NCI-H2227 (cell line): ENCODE measurements at regions not wholly inside any gene's neighbourhood (a gene's known extent, or its start where the extent isn't known, plus 50 kb on each side); places are given as distances from the start of the nearest gene placed in this dataset.
"Not testable (repeated sequence)": the region's sequence is repeated elsewhere in the genome, so short reads cannot be mapped to it uniquely, and the experiment has no call there.

Experiments
- DNase-seq: peaks from one replicate; lab custom pipeline; 2025; ENCODE audit not compliant: unreplicated experiment; lab: John Stamatoyannopoulos, UW

GRCh38 chr7:113320419-113320818 is 202.1 kb upstream of the SMIM30 start:
- DNase-seq, result no peak

GRCh38 chr7:113314594-113314993 is 196.2 kb upstream of the SMIM30 start:
- DNase-seq, result no peak

GRCh38 chr7:113308399-113308798 is 190.0 kb upstream of the SMIM30 start:
- DNase-seq, result no peak

DNA sequence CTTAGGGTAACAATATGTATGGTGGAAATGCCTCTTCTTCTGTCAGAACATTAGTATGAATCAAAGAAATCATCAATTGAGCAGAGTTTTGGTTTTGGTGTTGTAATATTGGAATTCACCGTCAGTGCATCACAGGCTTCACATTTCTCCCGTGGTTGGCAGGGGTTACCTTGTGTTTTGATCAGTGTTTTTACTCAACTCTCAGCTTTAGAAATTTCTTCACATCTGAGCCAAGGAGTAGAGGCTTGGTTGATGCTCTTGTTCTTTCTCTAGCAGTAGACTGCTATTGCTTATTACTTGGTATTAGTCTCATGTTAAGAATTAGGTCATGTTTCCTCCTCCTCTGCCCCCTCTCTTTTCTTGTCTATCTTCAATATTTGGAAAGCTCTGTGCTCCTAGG is 188.8 kb upstream of the SMIM30 start:
- no peak for DNase-seq

DNA sequence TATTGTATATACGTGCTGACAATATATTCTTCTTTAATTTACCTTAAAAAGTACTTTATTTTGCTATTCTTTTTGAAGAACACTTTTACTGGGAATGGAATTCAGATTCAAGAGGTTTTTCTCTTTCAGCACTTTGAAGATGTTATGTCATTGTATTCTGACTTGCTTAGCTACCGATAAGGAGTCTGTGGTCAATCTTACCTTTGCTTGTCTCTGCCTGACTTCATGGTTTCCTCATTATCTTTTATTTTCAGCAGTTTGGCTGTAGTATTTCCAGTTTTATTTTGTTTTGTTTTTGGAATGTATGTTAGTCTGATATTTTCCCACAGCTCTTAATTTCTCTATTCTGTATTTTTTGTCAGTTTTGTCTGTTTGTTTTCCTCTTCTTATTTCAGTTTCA is 187.9 kb upstream of the SMIM30 start:
- DNase-seq, result no peak

- no peak for DNase-seq
These were observed 185.8 kb upstream of the SMIM30 start for GRCh38 chr7:113304104-113304503.

DNA sequence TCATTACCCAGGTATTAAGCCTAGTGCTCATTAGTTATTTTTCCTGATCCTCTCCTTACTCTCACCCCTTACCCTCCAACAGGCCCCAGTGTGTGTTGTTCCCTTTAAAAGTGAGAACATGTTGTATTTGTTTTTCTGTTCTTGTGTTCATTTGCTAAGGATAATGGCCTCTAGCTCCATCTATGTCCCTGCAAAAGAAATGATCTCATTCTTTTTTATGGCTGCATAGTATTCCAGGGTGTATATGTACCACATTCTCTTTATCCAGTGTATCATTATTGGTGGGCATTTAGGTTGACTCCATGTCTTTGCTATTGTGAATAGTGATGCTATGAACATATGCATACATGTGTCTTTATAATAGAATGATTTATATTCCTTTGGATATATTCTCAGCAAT is 185.0 kb upstream of the SMIM30 start:
- DNase-seq, result not testable (repeated sequence)

- no peak for DNase-seq
These were observed 183.6 kb upstream of the SMIM30 start for GRCh38 chr7:113301983-113302382.

DNA sequence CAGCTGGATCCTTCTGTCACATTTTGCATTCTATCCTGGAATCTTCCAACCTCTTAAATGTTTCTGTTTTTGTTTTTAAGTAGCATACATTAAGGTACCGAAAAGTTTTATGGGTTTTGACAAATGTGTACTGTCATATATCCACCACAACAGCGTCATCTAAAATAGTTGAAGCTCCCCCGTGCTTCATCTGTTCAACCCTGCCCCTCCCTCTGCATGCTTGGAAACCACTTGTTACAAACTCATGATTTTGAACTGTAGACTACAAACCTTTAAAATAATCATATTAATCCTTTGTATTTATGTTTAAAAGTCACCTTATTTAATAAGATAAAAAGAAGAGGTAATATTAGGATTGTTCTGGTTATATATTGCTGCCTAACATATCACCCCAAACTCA is 182.8 kb upstream of the SMIM30 start:
- no peak for DNase-seq

DNA sequence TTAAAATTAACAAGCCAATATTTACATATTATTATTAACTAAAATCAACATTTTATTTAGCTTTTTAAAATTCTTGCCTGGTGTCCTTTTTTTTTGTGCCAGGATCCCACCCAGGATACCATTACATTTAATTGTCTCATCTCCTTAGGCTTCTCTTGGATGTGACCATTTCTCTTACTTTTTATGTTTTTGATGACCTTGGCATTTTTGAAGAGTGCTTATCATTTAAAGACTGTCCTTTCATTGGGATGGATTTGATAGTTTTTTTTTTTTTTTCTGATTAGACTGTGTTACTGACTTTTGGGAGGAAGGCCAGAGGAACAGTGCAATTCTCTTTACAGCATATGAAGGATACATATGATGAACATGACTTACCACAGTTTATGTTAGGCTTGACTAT is 181.4 kb upstream of the SMIM30 start:
- DNase-seq, result no peak

- no peak for DNase-seq
These were observed 180.1 kb upstream of the SMIM30 start for GRCh38 chr7:113298501-113298900.

GRCh38 chr7:113294750-113295149 is 176.4 kb upstream of the SMIM30 start:
- no peak for DNase-seq

DNA sequence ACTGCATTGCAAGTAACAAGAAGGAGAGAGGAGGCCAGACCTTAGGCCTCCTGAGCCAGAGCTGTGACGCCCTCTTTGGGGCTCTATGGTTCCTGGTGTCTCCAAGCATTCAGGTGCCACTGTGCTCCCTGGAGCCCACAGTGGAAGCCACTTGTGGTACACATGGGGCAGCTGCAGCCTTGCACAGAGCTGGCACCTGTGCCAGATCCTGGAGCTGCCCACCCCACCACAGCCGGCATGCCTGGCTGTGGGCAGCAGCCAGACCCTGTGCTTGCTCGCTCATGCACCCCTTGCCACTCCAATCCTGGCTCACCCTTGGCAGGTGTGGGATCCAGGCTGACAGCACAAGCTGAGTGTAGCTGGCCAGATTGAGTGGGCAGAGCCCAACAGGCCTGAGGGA is 173.8 kb upstream of the SMIM30 start:
- no peak for DNase-seq

DNA sequence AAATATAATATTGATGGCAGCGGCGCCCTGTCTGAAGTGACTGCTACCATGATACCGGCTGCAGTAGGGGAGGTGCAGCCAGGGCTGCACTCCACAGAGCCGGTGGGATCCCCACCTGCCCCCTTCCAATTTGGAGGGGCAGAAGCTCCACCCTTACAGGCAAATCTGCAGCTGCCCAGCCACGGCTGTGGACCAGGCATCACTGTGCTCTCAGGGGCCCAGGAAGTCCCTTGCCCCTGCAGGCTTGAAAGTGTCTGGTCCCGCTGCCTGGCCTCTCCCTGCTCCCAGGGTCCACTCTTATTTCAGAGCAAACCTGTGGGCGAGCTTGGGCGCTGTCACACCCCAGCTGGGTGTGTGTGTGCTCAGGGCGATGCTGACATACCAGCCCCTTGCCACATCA is 172.7 kb upstream of the SMIM30 start:
- DNase-seq, result no peak

DNA sequence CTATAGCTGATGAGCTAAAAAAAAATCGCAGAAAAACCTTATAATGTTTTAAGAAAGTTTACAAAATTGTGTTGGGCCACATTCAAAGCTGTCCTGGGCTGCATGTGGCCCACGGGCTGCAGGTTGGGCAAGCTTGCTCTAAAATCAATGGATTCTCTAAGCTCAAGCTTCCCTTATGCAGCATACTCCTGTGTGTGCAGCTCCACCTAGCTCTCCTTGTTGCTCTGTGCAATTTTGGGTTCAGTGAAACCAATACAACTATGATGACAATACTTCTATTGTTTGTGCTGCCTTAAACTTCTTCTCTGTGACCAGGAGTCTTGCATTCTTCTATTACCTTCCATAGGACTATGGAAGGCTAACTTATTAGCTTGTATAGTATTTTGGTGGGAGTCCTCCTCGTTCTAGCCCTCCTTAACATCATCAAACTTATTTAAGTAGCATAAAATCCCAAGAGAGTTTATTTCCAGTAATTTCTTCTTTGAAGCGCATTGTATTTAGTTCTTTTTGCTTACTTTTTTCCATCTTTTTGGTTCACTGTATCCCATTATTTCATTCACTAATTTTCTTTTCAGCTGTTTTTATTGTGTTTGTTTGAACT is 170.9 kb upstream of the SMIM30 start:
- peak; percentile 6 for DNase-seq

GRCh38 chr7:113285411-113285810 is 167.1 kb upstream of the SMIM30 start:
- DNase-seq, result no peak

GRCh38 chr7:113283861-113284260 is 165.5 kb upstream of the SMIM30 start:
- DNase-seq, result no peak

- no peak for DNase-seq
These were observed 164.5 kb upstream of the SMIM30 start for GRCh38 chr7:113282875-113283274.

DNA sequence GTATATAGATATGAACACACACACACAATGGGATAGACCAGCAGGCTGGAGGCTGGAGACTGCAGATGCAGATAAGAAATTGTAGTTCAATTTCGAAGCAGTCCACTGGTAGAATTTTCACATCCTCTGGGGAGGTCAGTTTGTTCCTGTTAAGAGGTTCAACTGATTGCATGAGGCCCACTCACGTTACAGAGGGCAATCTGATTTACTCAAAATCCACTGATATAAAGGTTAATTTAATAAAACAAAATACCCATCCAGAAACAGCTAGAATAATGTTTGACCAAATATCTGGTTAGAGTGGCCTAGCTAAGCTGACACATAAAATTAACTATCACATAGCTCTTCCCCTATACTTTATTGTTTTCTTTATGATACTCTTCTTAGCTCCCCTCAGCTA is 162.9 kb upstream of the SMIM30 start:
- no peak for DNase-seq

DNA sequence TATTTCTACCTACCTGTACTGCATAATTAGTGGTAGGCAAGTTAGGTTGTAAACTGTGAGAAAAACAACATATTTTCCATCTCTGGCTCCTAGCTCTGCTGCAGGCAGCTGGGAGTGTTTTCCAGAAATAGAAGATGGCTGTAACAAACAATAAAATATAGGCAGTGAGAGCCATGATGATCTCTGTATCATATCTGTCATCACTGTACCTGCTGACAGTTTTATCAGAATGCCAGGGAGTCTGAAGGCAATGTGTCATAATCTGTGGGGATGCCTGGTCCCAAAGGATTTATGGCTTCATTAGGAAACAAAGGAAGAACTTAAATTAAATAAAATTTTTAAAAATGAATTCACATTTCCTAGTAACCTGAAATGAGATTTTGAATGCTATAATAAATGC is 160.9 kb upstream of the SMIM30 start:
- no peak for DNase-seq

DNA sequence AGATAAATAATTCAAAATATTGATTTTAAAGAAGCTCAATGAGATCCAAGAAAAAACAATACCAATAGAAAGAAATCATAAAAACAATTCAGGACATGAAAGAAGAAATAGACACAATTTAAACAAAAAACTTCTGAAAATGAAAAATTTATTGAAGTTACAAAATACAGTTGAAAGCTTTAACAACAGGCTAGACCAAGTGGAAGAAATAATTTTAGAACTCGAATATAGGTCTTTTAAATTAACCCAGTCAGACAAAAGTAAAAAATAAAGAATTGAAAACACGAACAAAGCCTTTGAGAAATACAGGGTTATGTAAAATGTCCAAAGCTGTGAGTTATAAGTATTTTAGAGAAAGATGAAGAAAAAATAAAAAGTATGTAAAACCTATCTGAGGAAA is 152.4 kb upstream of the SMIM30 start:
- no peak for DNase-seq

DNA sequence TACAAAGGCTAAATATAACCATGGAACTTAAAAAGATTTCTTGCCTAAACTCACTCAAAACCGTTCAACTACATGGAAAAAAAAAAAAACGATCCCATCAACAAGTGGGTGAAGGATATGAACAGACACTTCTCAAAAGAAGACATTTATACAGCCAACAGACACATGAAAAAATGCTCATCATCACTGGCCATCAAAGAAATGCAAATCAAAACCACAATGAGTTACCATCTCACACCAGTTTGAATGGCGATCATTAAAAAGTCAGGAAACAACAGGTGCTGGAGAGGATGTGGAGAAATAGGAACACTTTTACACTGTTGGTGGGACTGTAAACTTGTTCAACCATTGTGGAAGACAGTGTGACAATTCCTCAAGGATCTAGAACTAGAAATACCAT is 151.2 kb upstream of the SMIM30 start:
- not testable (repeated sequence) for DNase-seq

DNA sequence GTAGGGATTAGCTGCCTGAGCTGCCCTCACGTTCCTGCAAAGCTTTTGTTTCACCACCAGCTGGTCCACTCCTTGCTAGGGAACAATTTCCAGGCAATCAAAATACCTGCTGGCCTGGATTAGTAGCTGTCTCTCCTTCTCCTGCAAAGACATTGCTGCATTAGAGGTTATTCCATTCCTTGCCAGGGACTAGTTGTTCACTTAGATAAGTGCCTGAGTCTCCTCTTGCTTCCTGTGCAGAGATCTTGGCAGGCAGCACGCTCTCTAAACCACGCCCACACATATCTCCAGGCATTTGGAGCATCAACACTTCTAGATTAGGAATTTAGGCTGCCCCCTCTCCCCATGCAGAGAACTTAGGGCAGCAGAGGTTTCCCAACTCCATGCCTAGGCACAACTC is 150.4 kb upstream of the SMIM30 start:
- no peak for DNase-seq

GRCh38 chr7:113267885-113268284 is 149.5 kb upstream of the SMIM30 start:
- DNase-seq, result no peak
